GM23338 (cell line): ENCODE measurements at regions not wholly inside any gene's neighbourhood (a gene's known extent, or its start where the extent isn't known, plus 50 kb on each side); places are given as distances from the start of the nearest gene placed in this dataset.

Experiments used
- ATAC-seq: fragments of 200-7000 bp; cut with Tn5 transposase; 3 replicates; pipeline ENCODE4 v1.9.1; 2020
- DNase-seq: peaks from one replicate; pipeline ENCODE4 v3.0.0-alpha.2; 2015; ENCODE audit warnings: low spot score
- H2AFZ ChIP-seq: fragments of 200-600 bp; sonication (generic); 2 replicates; pipeline ENCODE4 v1.8.0; 2016; ENCODE audit warnings: antibody characterized with exemption, mild to moderate bottlenecking, moderate library complexity
- H3F3A ChIP-seq: fragments of 200-600 bp; sonication (generic); replicated peaks from 2 replicates; pipeline ENCODE4 v1.8.0; 2017; ENCODE audit warnings: antibody characterized with exemption, mixed run types, low read depth
- H3K27ac ChIP-seq: fragments of 200-600 bp; sonication (generic); 2 replicates; pipeline ENCODE4 v1.6.1; 2016; ENCODE audit warnings: low read depth
- H3K27me3 ChIP-seq: fragments of 200-600 bp; sonication (generic); 2 replicates; pipeline ENCODE4 v1.8.0; 2016; ENCODE audit warnings: mild to moderate bottlenecking, mixed run types, moderate library complexity; ENCODE audit not compliant: insufficient read depth
- H3K36me3 ChIP-seq: fragments of 200-600 bp; sonication (generic); 2 replicates; pipeline ENCODE4 v1.8.0; 2016; ENCODE audit warnings: mild to moderate bottlenecking; ENCODE audit not compliant: insufficient read depth
- H3K4me1 ChIP-seq: fragments of 200-600 bp; sonication (generic); 2 replicates; pipeline ENCODE4 v1.8.0; 2016; ENCODE audit warnings: mild to moderate bottlenecking, moderate library complexity; ENCODE audit not compliant: insufficient read depth
- H3K4me2 ChIP-seq: fragments of 200-600 bp; sonication (generic); 2 replicates; pipeline ENCODE4 v1.7.1; 2017; ENCODE audit warnings: mixed run types
- H3K4me3 ChIP-seq: fragments of 200-600 bp; sonication (generic); 2 replicates; pipeline ENCODE4 v1.6.1; 2016; ENCODE audit warnings: mixed run types
- H3K79me2 ChIP-seq: fragments of 200-600 bp; sonication (generic); replicated peaks from 2 replicates; pipeline ENCODE4 v1.8.0; 2017; ENCODE audit warnings: mild to moderate bottlenecking; ENCODE audit not compliant: insufficient read depth
- H3K9me2 ChIP-seq: fragments of 200-600 bp; sonication (generic); 2 replicates; pipeline ENCODE4 v1.8.0; 2017; ENCODE audit not compliant: insufficient read depth
- H4K20me1 ChIP-seq: fragments of 200-600 bp; sonication (generic); replicated peaks from 2 replicates; pipeline ENCODE4 v1.8.0; 2017; ENCODE audit warnings: mild to moderate bottlenecking; ENCODE audit not compliant: insufficient read depth
- H3K27ac Mint-ChIP-seq: 2 replicates; pipeline ENCODE4 v1.8.0; 2020; ENCODE audit warnings: inconsistent platforms, mild to moderate bottlenecking, moderate library complexity, mixed read lengths
- H3K27me3 Mint-ChIP-seq: 3 replicates; pipeline ENCODE4 v1.8.0; 2022; ENCODE audit warnings: low read depth, mild to moderate bottlenecking, moderate library complexity, mixed read lengths, inconsistent platforms; ENCODE audit not compliant: insufficient read depth, poor library complexity
- H3K36me3 Mint-ChIP-seq: 3 replicates; pipeline ENCODE4 v1.8.0; 2021; ENCODE audit warnings: low read depth, mild to moderate bottlenecking, inconsistent platforms, moderate library complexity, mixed read lengths
- H3K4me1 Mint-ChIP-seq: 3 replicates; pipeline ENCODE4 v1.8.0; 2020; ENCODE audit warnings: mild to moderate bottlenecking, inconsistent platforms, mixed read lengths
- H3K4me3 Mint-ChIP-seq: 3 replicates; pipeline ENCODE4 v1.8.0; 2021; ENCODE audit warnings: moderate library complexity, mild to moderate bottlenecking, inconsistent platforms, mixed read lengths
- H3K9me3 Mint-ChIP-seq: 3 replicates; pipeline ENCODE4 v1.8.0; 2020; ENCODE audit warnings: moderate library complexity, mild to moderate bottlenecking, inconsistent platforms, mixed read lengths
- CREB1 ChIP-seq: fragments of 250-450 bp; sonication (Bioruptor Pico); IDR thresholded peaks from 2 replicates; pipeline ENCODE4 v1.5.0; 2020; ENCODE audit warnings: low read depth, mild to moderate bottlenecking, moderate library complexity
- EZH2 ChIP-seq: fragments of 200-600 bp; sonication (generic); IDR thresholded peaks from one replicate; pipeline ENCODE4 v1.8.0; 2017; ENCODE audit warnings: antibody characterized with exemption, mild to moderate bottlenecking, low read depth; ENCODE audit not compliant: unreplicated experiment
- EZH2phosphoT487 ChIP-seq: fragments of 200-600 bp; sonication (generic); IDR thresholded peaks from one replicate; pipeline ENCODE4 v1.8.1; 2018; ENCODE audit warnings: antibody characterized with exemption; ENCODE audit not compliant: unreplicated experiment
- JUNB ChIP-seq: IDR thresholded peaks from one replicate; pipeline ENCODE4 v1.6.1; 2016; ENCODE audit warnings: antibody characterized with exemption; ENCODE audit not compliant: unreplicated experiment
- NANOG ChIP-seq: IDR thresholded peaks from 2 replicates; pipeline ENCODE4 v1.6.1; 2016; ENCODE audit warnings: antibody characterized with exemption, borderline replicate concordance
- POLR2AphosphoS5 ChIP-seq: IDR thresholded peaks from 2 replicates; pipeline ENCODE4 v1.6.1; 2016; ENCODE audit warnings: antibody characterized with exemption, low read depth
- STAT1 ChIP-seq: IDR thresholded peaks from one replicate; pipeline ENCODE4 v1.6.1; 2016; ENCODE audit warnings: antibody characterized with exemption; ENCODE audit not compliant: unreplicated experiment
- ZNF114 ChIP-seq: fragments of 250-450 bp; sonication (Bioruptor Pico); IDR thresholded peaks from 2 replicates; pipeline ENCODE4 v1.5.0; 2020; ENCODE audit warnings: mild to moderate bottlenecking, moderate library complexity
- ZNF331 ChIP-seq: fragments of 250-450 bp; sonication (Bioruptor Pico); IDR thresholded peaks from 2 replicates; pipeline ENCODE4 v1.5.0; 2020; ENCODE audit warnings: low read depth, mild to moderate bottlenecking, moderate library complexity
- TF ChIP-seq, protein P1 (sequence below): IDR thresholded peaks from one replicate; pipeline ENCODE4 v1.6.1; 2018; ENCODE audit warnings: antibody characterized with exemption; ENCODE audit not compliant: unreplicated experiment
- TF ChIP-seq, protein P2 (sequence below): IDR thresholded peaks from 2 replicates; pipeline ENCODE4 v1.6.1; 2016; ENCODE audit warnings: antibody characterized with exemption
- TF ChIP-seq, protein P3 (sequence below): fragments of 250-450 bp; sonication (Bioruptor Pico); IDR thresholded peaks from 2 replicates; pipeline ENCODE4 v1.5.0; 2020; ENCODE audit warnings: mild to moderate bottlenecking, moderate library complexity
- TF ChIP-seq, protein P4 (sequence below), 2 experiments: fragments of 200-600 bp in 1 of 2; sonication (generic) in 1 of 2; conservative IDR thresholded peaks; 2 replicates each; pipeline versions ENCODE4 v1.5.1 to v1.6.1; 2016 to 2017; ENCODE audit warnings: antibody characterized with exemption in 2 of 2, low read depth in 2 of 2, mild to moderate bottlenecking in 2 of 2, moderate library complexity in 1 of 2

DNA sequence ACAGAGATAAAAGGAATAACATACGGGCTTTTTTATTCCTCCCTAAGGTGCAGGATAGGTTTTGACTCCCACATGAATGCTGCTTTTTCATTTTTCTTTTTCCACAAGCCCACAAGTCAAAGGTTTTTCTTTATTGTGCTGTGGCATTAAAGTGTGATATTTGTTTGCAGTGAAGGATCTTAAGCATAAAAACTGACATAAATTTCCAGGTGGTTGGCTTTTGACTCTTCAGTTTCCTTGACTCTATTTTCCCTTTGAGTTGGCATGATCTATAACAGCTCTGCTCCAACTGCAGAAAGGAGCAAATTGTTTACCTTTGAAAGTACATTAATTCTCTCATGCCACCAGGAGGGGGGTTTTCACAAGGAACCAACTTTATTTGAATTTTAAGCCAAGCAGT, 326.2 kb upstream of the FAM98A start:
- H3K4me3 ChIP-seq = no peak overlapping the region
- no peak for ATAC-seq

More for the DNA sequence above, 326.2 kb upstream of the FAM98A start:
- no peaks in the 10 kb centered on the region for H3F3A ChIP-seq
- Mint-ChIP-seq H3K27me3 (peaks cover 3% of the 10 kb centered on the region), H3K4me1 (no peaks in the 10 kb centered on the region), H3K36me3 (peaks cover 3% of the 10 kb centered on the region; the same call in 1 of the 3 replicates), H3K27ac (no peak overlapping the region), H3K4me3 (no peak overlapping the region), H3K9me3 (peaks cover 3% of the 10 kb centered on the region; the same call in 2 of the 3 replicates)
- H3K36me3 ChIP-seq = no peaks in the 10 kb centered on the region
- H4K20me1 ChIP-seq = no peaks in the 10 kb centered on the region
- no peak for TF ChIP-seq STAT1
- no peak for TF ChIP-seq ZNF114 (CRISPR knock-in tag)
- TF ChIP-seq, protein P1, sequence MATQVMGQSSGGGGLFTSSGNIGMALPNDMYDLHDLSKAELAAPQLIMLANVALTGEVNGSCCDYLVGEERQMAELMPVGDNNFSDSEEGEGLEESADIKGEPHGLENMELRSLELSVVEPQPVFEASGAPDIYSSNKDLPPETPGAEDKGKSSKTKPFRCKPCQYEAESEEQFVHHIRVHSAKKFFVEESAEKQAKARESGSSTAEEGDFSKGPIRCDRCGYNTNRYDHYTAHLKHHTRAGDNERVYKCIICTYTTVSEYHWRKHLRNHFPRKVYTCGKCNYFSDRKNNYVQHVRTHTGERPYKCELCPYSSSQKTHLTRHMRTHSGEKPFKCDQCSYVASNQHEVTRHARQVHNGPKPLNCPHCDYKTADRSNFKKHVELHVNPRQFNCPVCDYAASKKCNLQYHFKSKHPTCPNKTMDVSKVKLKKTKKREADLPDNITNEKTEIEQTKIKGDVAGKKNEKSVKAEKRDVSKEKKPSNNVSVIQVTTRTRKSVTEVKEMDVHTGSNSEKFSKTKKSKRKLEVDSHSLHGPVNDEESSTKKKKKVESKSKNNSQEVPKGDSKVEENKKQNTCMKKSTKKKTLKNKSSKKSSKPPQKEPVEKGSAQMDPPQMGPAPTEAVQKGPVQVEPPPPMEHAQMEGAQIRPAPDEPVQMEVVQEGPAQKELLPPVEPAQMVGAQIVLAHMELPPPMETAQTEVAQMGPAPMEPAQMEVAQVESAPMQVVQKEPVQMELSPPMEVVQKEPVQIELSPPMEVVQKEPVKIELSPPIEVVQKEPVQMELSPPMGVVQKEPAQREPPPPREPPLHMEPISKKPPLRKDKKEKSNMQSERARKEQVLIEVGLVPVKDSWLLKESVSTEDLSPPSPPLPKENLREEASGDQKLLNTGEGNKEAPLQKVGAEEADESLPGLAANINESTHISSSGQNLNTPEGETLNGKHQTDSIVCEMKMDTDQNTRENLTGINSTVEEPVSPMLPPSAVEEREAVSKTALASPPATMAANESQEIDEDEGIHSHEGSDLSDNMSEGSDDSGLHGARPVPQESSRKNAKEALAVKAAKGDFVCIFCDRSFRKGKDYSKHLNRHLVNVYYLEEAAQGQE = no peak
- no peak for TF ChIP-seq CREB1 (CRISPR knock-in tag)
- no peak for TF ChIP-seq EZH2
- TF ChIP-seq, protein P2, sequence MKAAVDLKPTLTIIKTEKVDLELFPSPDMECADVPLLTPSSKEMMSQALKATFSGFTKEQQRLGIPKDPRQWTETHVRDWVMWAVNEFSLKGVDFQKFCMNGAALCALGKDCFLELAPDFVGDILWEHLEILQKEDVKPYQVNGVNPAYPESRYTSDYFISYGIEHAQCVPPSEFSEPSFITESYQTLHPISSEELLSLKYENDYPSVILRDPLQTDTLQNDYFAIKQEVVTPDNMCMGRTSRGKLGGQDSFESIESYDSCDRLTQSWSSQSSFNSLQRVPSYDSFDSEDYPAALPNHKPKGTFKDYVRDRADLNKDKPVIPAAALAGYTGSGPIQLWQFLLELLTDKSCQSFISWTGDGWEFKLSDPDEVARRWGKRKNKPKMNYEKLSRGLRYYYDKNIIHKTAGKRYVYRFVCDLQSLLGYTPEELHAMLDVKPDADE = no peak
- TF ChIP-seq POLR2AphosphoS5 = no peak
- TF ChIP-seq EZH2phosphoT487 = no peak
- TF ChIP-seq NANOG = no peak
- TF ChIP-seq, protein P3, sequence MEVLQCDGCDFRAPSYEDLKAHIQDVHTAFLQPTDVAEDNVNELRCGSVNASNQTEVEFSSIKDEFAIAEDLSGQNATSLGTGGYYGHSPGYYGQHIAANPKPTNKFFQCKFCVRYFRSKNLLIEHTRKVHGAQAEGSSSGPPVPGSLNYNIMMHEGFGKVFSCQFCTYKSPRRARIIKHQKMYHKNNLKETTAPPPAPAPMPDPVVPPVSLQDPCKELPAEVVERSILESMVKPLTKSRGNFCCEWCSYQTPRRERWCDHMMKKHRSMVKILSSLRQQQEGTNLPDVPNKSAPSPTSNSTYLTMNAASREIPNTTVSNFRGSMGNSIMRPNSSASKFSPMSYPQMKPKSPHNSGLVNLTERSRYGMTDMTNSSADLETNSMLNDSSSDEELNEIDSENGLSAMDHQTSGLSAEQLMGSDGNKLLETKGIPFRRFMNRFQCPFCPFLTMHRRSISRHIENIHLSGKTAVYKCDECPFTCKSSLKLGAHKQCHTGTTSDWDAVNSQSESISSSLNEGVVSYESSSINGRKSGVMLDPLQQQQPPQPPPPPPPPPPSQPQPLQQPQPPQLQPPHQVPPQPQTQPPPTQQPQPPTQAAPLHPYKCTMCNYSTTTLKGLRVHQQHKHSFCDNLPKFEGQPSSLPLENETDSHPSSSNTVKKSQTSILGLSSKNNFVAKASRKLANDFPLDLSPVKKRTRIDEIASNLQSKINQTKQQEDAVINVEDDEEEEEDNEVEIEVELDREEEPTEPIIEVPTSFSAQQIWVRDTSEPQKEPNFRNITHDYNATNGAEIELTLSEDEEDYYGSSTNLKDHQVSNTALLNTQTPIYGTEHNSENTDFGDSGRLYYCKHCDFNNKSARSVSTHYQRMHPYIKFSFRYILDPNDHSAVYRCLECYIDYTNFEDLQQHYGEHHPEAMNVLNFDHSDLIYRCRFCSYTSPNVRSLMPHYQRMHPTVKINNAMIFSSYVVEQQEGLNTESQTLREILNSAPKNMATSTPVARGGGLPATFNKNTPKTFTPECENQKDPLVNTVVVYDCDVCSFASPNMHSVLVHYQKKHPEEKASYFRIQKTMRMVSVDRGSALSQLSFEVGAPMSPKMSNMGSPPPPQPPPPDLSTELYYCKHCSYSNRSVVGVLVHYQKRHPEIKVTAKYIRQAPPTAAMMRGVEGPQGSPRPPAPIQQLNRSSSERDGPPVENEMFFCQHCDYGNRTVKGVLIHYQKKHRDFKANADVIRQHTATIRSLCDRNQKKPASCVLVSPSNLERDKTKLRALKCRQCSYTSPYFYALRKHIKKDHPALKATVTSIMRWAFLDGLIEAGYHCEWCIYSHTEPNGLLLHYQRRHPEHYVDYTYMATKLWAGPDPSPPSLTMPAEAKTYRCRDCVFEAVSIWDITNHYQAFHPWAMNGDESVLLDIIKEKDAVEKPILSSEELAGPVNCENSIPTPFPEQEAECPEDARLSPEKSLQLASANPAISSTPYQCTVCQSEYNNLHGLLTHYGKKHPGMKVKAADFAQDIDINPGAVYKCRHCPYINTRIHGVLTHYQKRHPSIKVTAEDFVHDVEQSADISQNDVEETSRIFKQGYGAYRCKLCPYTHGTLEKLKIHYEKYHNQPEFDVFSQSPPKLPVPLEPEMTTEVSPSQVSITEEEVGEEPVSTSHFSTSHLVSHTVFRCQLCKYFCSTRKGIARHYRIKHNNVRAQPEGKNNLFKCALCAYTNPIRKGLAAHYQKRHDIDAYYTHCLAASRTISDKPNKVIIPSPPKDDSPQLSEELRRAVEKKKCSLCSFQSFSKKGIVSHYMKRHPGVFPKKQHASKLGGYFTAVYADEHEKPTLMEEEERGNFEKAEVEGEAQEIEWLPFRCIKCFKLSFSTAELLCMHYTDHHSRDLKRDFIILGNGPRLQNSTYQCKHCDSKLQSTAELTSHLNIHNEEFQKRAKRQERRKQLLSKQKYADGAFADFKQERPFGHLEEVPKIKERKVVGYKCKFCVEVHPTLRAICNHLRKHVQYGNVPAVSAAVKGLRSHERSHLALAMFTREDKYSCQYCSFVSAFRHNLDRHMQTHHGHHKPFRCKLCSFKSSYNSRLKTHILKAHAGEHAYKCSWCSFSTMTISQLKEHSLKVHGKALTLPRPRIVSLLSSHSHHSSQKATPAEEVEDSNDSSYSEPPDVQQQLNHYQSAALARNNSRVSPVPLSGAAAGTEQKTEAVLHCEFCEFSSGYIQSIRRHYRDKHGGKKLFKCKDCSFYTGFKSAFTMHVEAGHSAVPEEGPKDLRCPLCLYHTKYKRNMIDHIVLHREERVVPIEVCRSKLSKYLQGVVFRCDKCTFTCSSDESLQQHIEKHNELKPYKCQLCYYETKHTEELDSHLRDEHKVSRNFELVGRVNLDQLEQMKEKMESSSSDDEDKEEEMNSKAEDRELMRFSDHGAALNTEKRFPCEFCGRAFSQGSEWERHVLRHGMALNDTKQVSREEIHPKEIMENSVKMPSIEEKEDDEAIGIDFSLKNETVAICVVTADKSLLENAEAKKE (CRISPR knock-in tag) = no peak
- no peak for TF ChIP-seq ZNF331 (CRISPR knock-in tag)
- no peak for TF ChIP-seq JUNB
- TF ChIP-seq, protein P4, sequence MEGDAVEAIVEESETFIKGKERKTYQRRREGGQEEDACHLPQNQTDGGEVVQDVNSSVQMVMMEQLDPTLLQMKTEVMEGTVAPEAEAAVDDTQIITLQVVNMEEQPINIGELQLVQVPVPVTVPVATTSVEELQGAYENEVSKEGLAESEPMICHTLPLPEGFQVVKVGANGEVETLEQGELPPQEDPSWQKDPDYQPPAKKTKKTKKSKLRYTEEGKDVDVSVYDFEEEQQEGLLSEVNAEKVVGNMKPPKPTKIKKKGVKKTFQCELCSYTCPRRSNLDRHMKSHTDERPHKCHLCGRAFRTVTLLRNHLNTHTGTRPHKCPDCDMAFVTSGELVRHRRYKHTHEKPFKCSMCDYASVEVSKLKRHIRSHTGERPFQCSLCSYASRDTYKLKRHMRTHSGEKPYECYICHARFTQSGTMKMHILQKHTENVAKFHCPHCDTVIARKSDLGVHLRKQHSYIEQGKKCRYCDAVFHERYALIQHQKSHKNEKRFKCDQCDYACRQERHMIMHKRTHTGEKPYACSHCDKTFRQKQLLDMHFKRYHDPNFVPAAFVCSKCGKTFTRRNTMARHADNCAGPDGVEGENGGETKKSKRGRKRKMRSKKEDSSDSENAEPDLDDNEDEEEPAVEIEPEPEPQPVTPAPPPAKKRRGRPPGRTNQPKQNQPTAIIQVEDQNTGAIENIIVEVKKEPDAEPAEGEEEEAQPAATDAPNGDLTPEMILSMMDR (conservative IDR thresholded peaks at IDR 0.05; ENCODE audit: low read depth in 2 of 2) = no peak
- no peak overlapping the region for H3K27ac ChIP-seq
- no peak overlapping the region for H3K4me2 ChIP-seq
- H3K9me2 ChIP-seq = no peaks in the 10 kb centered on the region
- DNase-seq = no peak
- H3K4me1 ChIP-seq = no peaks in the 10 kb centered on the region
- no peak overlapping the region for H2AFZ ChIP-seq
- no peaks in the 10 kb centered on the region for H3K27me3 ChIP-seq
- H3K79me2 ChIP-seq = no peaks in the 10 kb centered on the region
